BJ (cell line): ENCODE measurements at regions not wholly inside any gene's neighbourhood (a gene's known extent, or its start where the extent isn't known, plus 50 kb on each side); places are given as distances from the start of the nearest gene placed in this dataset.

Experiments
- CTCF ChIA-PET: fragments of 350-600 bp; formaldehyde crosslinking; extraction: SDS; loops from one replicate; lab custom pipeline; 2021; ENCODE audit warnings: antibody characterized with exemption, inconsistent platforms; lab: Yijun Ruan, JAX
- POLR2A ChIA-PET: fragments of 300-600 bp; sonication (Branson Sonifier 250); formaldehyde crosslinking; extraction: SDS; loops from one replicate; lab custom pipeline; 2021; ENCODE audit warnings: antibody characterized with exemption; lab: Charles Lee
- DNase-seq: peaks from one replicate; pipeline ENCODE4 v3.0.0-alpha.2; 2011; ENCODE audit warnings: low read depth
- H3K27me3 ChIP-seq: 2 replicates; pipeline ENCODE4 v1.6.0; 2011; ENCODE audit warnings: low read length; ENCODE audit not compliant: control insufficient read depth, insufficient read depth
- H3K36me3 ChIP-seq: 2 replicates; pipeline ENCODE4 v1.5.1; 2011; ENCODE audit warnings: low read length; ENCODE audit not compliant: control insufficient read depth, insufficient read depth
- H3K4me3 ChIP-seq: 2 replicates; pipeline ENCODE4 v1.5.1; 2011; ENCODE audit warnings: low read depth, mild to moderate bottlenecking, control low read depth, low read length
- CTCF ChIP-seq: IDR thresholded peaks from 2 replicates; pipeline ENCODE4 v1.5.1; 2011; ENCODE audit warnings: low read depth, mild to moderate bottlenecking, control low read depth, inconsistent platforms, low read length, moderate library complexity; ENCODE audit not compliant: insufficient read depth

GRCh38 chr6:139556532-139556931, 182.1 kb upstream of the CITED2 start:
- ChIA-PET CTCF (no interaction called here), POLR2A (no interaction called here)
- no peak overlapping the region for H3K4me3 ChIP-seq
- no peaks in the 10 kb centered on the region for H3K36me3 ChIP-seq
- H3K27me3 ChIP-seq = no peaks in the 10 kb centered on the region
- no peak for DNase-seq
- TF ChIP-seq CTCF = no peak

- no peaks in the 10 kb centered on the region for H3K27me3 ChIP-seq
- no peaks in the 10 kb centered on the region for H3K36me3 ChIP-seq
- no peak overlapping the region for H3K4me3 ChIP-seq
- TF ChIP-seq CTCF = no peak
- CTCF ChIA-PET = interaction anchor here (1.1 kb wide), 1 partner anchor 10 kb away, joined by 3 read pairs; no protein-coding TSS in a partner anchor
- POLR2A ChIA-PET = interaction anchor here (0.6 kb wide), 1 partner anchor 50 kb away, joined by 3 read pairs; no protein-coding TSS in a partner anchor
- no peak for DNase-seq
These were observed 179.5 kb upstream of the CITED2 start for GRCh38 chr6:139553916-139554315.

GRCh38 chr6:139551376-139551775, 176.9 kb upstream of the CITED2 start:
- Histone ChIP-seq H3K27me3 (no peaks in the 10 kb centered on the region), H3K36me3 (no peaks in the 10 kb centered on the region), H3K4me3 (no peak overlapping the region)
- ChIA-PET CTCF (interaction anchor here (0.8 kb wide), 1 partner anchor 11 kb away, joined by 4 read pairs; no protein-coding TSS in a partner anchor), POLR2A (no interaction called here)
- DNase-seq = no peak
- TF ChIP-seq CTCF = no peak

- H3K36me3 ChIP-seq = no peaks in the 10 kb centered on the region
- H3K4me3 ChIP-seq = no peak overlapping the region
- ChIA-PET POLR2A (no interaction called here), CTCF (interaction anchor here (0.8 kb wide), 1 partner anchor 10 kb away, joined by 4 read pairs; no protein-coding TSS in a partner anchor)
- TF ChIP-seq CTCF = no peak
- DNase-seq = no peak
- H3K27me3 ChIP-seq = no peaks in the 10 kb centered on the region
These were observed 175.9 kb upstream of the CITED2 start for GRCh38 chr6:139550361-139550760.

- no peaks in the 10 kb centered on the region for H3K36me3 ChIP-seq
- DNase-seq = no peak
- TF ChIP-seq CTCF = no peak
- ChIA-PET POLR2A (no interaction called here), CTCF (interaction anchor here (1.7 kb wide), 1 partner anchor 10 kb away, joined by 4 read pairs; no protein-coding TSS in a partner anchor)
- H3K27me3 ChIP-seq = no peaks in the 10 kb centered on the region
- H3K4me3 ChIP-seq = no peak overlapping the region
These were observed 175.2 kb upstream of the CITED2 start for GRCh38 chr6:139549561-139550070.
